A549 (cell line): ENCODE measurements at regions not wholly inside any gene's neighbourhood (a gene's known extent, or its start where the extent isn't known, plus 50 kb on each side); places are given as distances from the start of the nearest gene placed in this dataset.
A peak's percentile ranks its signal among the peaks of the same experiment; 100 is the strongest.
"Not testable (repeated sequence)": the region's sequence is repeated elsewhere in the genome, so short reads cannot be mapped to it uniquely, and the experiment has no call there.

Experiments
- ATAC-seq, 2 experiments: fragments of 200-7000 bp in 1 of 2; fragments of >200 bp in 1 of 2; cut with Nextera tagmentation in 1 of 2; cut with Tn5 transposase in 1 of 2; 3 replicates each; pipeline versions ENCODE4 v1.8.0 to v1.9.1; 2018 to 2020; ENCODE audit warnings: mild to moderate bottlenecking in 1 of 2, moderate library complexity in 1 of 2
- CTCF ChIA-PET: fragments of 300-600 bp; sonication (Branson Sonifier 250); formaldehyde crosslinking; extraction: SDS; loops from one replicate; lab custom pipeline; 2021; ENCODE audit warnings: antibody characterized with exemption, inconsistent platforms; lab: Yijun Ruan, JAX
- POLR2A ChIA-PET: fragments of 350-600 bp; formaldehyde crosslinking; extraction: SDS; loops from one replicate; lab custom pipeline; 2021; ENCODE audit warnings: antibody characterized with exemption, inconsistent platforms; lab: Yijun Ruan, JAX
- DNase-seq, 2 experiments: peaks; one replicate each; pipeline versions ENCODE4 v3.0.0 to v3.0.0-alpha.2; 2011 to 2016; ENCODE audit warnings: low read depth in 1 of 2, low spot score in 1 of 2
- FAIRE-seq: peaks from 2 replicates; lab custom pipeline; 2011; peaks lifted over from hg19 to GRCh38; lab: Jason Lieb, UNC
- H3K27ac ChIP-seq, 2 experiments: fragments of >200 bp; sonication (Bioruptor Twin); formaldehyde crosslinking; 3 replicates each; pipeline ENCODE4 v1.5.1; 2016 to 2017
- H3K4me1 ChIP-seq: fragments of >200 bp; sonication (Bioruptor Twin); formaldehyde crosslinking; 3 replicates; pipeline ENCODE4 v1.6.1; 2016
- H3K4me2 ChIP-seq: fragments of >200 bp; sonication (Bioruptor Twin); formaldehyde crosslinking; 3 replicates; pipeline ENCODE4 v1.6.1; 2016
- H3K4me3 ChIP-seq: fragments of >200 bp; sonication (Bioruptor Twin); formaldehyde crosslinking; 3 replicates; pipeline ENCODE4 v1.5.1; 2016
- H3K9me3 ChIP-seq: fragments of >200 bp; sonication (Bioruptor Twin); formaldehyde crosslinking; 3 replicates; pipeline ENCODE4 v1.6.1; 2016
- CEBPB ChIP-seq, 2 experiments: fragments of >200 bp in 1 of 2; sonication (Bioruptor Twin) in 1 of 2; formaldehyde crosslinking in 1 of 2; IDR thresholded peaks; 2 replicates each; pipeline ENCODE4 v1.6.1; 2012 to 2016
- CTCF ChIP-seq: fragments of >200 bp; sonication (Bioruptor Twin); formaldehyde crosslinking; IDR thresholded peaks from 3 replicates; pipeline ENCODE4 v1.5.1; 2016
- E2F6 ChIP-seq: IDR thresholded peaks from 2 replicates; pipeline ENCODE4 v1.6.1; 2012; ENCODE audit warnings: low read depth, borderline replicate concordance
- ESRRA ChIP-seq: fragments of 150-350 bp; IDR thresholded peaks from 2 replicates; pipeline ENCODE4 v1.6.1; 2014; ENCODE audit warnings: mild to moderate bottlenecking, low read length, borderline replicate concordance
- FOSB ChIP-seq: fragments of 250-450 bp; sonication (Bioruptor Pico); IDR thresholded peaks from 2 replicates; pipeline ENCODE4 v1.5.0; 2020; ENCODE audit warnings: mild to moderate bottlenecking, moderate library complexity
- HDAC2 ChIP-seq: fragments of 200-600 bp; sonication (generic); IDR thresholded peaks from 2 replicates; pipeline ENCODE4 v1.6.1; 2016
- HEYL ChIP-seq: fragments of 250-450 bp; sonication (Bioruptor Pico); IDR thresholded peaks from 2 replicates; pipeline ENCODE4 v1.8.0; 2021; ENCODE audit warnings: mild to moderate bottlenecking, moderate library complexity
- JUNB ChIP-seq: fragments of >200 bp; sonication (Bioruptor Twin); formaldehyde crosslinking; IDR thresholded peaks from 2 replicates; pipeline ENCODE4 v1.6.1; 2016
- MAFK ChIP-seq: fragments of 450-650 bp; IDR thresholded peaks from 2 replicates; pipeline ENCODE4 v1.6.1; 2014; ENCODE audit not compliant: partially characterized antibody
- MYC ChIP-seq: IDR thresholded peaks from 2 replicates; pipeline ENCODE4 v1.6.1; 2012; ENCODE audit warnings: mild to moderate bottlenecking, inconsistent platforms, low read length, improper control_type of control experiment, borderline replicate concordance
- RAD21 ChIP-seq, 2 experiments: fragments of >200 bp in 1 of 2; sonication (Bioruptor Twin) in 1 of 2; formaldehyde crosslinking in 1 of 2; IDR thresholded peaks in 1 of 2; conservative IDR thresholded peaks in 1 of 2; 2 replicates in 1 of 2; 3 replicates in 1 of 2; pipeline ENCODE4 v1.6.1; 2012 to 2018; ENCODE audit warnings: inconsistent platforms in 1 of 2
- RARB ChIP-seq: fragments of 250-450 bp; sonication (Bioruptor Pico); IDR thresholded peaks from 2 replicates; pipeline ENCODE4 v1.8.0; 2021; ENCODE audit warnings: mild to moderate bottlenecking, moderate library complexity
- ZC3H11A ChIP-seq: fragments of 450-650 bp; IDR thresholded peaks from 2 replicates; pipeline ENCODE4 v1.6.1; 2014; ENCODE audit warnings: antibody characterized with exemption, mild to moderate bottlenecking
- ZFP36 ChIP-seq: fragments of 450-650 bp; IDR thresholded peaks from 2 replicates; pipeline ENCODE4 v1.6.1; 2014; ENCODE audit warnings: borderline replicate concordance; ENCODE audit not compliant: partially characterized antibody
- WGBS: methylation state at CpG from one replicate; pipeline ENCODE4 v1.1.6; 2017; ENCODE audit errors: missing lambda C conversion rate; 5-methylcytosine and 5-hydroxymethylcytosine counted together
- TF ChIP-seq, protein P1 (sequence below): fragments of 250-450 bp; sonication (Bioruptor Pico); IDR thresholded peaks from 2 replicates; pipeline ENCODE4 v1.5.0; 2020; ENCODE audit warnings: low read depth, mild to moderate bottlenecking, moderate library complexity

DNA sequence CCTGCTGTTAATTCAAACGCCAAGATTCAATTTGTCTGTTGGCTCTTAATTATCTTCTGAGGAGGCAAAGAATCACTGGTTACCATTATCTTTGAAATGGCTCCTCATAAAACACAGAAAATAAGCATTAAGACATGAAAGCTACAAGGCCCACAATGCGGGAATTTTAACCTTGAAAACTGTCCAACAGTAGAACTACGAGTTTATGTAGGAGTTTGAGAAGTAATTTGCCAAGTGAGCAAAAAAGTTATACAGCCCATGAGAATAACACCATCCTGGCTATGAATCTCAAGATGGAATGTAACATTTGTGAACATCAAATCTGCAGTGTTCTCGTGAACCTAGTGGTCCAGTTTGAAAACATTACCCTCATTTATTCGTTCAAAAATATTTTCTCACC is 172.5 kb downstream of the ALDH1A2 start:
- no peak for FAIRE-seq
- Histone ChIP-seq H3K4me3 (no peak overlapping the region), H3K4me2 (no peak overlapping the region), H3K27ac (no peak overlapping the region)
- POLR2A ChIA-PET: no interaction called here
- WGBS: 9% methylated on average over 5 of the region's 5 CpGs
- TF ChIP-seq HEYL (CRISPR knock-in tag) (no peak), MAFK (peak; percentile 63)
- TF ChIP-seq, all 56 proteins: peak for 1
- Histone ChIP-seq H3K9me3 (no peaks in the 10 kb centered on the region; the same call in 2 of the 3 replicates), H3K4me1 (no peaks in the 10 kb centered on the region)
- CTCF ChIA-PET: no interaction called here
- DNase-seq: no peak
- no peak for ATAC-seq

DNA sequence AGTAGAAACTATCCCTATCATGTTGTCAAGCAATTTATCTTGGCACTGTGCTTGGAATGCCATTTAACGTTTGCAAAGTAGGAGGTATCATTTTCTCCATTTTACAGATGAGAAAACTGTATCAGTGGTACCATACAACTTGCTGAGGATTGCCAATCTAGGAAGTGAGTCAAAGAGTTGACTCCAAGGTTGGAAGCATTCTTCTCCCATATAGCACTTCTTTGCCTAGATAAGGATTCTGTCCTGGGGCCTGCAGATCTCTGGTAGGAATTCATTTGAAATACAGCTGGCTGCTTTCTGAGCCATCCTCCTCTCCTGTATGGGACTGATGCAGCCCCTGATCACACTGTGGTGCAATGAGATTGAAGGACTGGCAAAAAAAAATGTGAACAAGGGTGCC is 170.2 kb downstream of the ALDH1A2 start:
- CTCF ChIA-PET: no interaction called here
- no peak for FAIRE-seq
- WGBS: 3% methylated on average over 1 of the region's 1 CpG

GRCh38 chr15:57896114-57896513 is 169.4 kb downstream of the ALDH1A2 start:
- no peak overlapping the region for H3K27ac ChIP-seq
- no peaks in the 10 kb centered on the region for H3K9me3 ChIP-seq
- ChIA-PET CTCF (no interaction called here), POLR2A (no interaction called here)
- DNase-seq (no peak), FAIRE-seq (no peak), ATAC-seq (no peak)
- H3K4me3 ChIP-seq: no peak overlapping the region
- no peaks in the 10 kb centered on the region for H3K4me1 ChIP-seq
- 23% methylated on average over 5 of the region's 5 CpGs for WGBS
- TF ChIP-seq, protein P1, sequence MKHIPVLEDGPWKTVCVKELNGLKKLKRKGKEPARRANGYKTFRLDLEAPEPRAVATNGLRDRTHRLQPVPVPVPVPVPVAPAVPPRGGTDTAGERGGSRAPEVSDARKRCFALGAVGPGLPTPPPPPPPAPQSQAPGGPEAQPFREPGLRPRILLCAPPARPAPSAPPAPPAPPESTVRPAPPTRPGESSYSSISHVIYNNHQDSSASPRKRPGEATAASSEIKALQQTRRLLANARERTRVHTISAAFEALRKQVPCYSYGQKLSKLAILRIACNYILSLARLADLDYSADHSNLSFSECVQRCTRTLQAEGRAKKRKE (CRISPR knock-in tag): no peak
- TF ChIP-seq JUNB: no peak
- no peak for TF ChIP-seq ZC3H11A
- TF ChIP-seq MYC: no peak
- no peak for TF ChIP-seq E2F6
- TF ChIP-seq HEYL (CRISPR knock-in tag): no peak
- no peak for TF ChIP-seq CTCF
- TF ChIP-seq FOSB (CRISPR knock-in tag): no peak
- no peak for TF ChIP-seq CEBPB (IDR thresholded peaks at IDR 0.05)
- TF ChIP-seq RARB (CRISPR knock-in tag): no peak
- H3K4me2 ChIP-seq: no peak overlapping the region

More for the DNA sequence above, 170.2 kb downstream of the ALDH1A2 start:
- DNase-seq: no peak
- POLR2A ChIA-PET: no interaction called here
- no peak overlapping the region for H3K4me3 ChIP-seq
- no peak overlapping the region for H3K4me2 ChIP-seq
- no peak for TF ChIP-seq HEYL (CRISPR knock-in tag)
- no peak for TF ChIP-seq RAD21 (conservative IDR thresholded peaks at IDR 0.05 in 1 of 2, IDR thresholded peaks at IDR 0.05 in 1 of 2)
- TF ChIP-seq HDAC2: no peak
- TF ChIP-seq ESRRA: no peak
- TF ChIP-seq ZFP36: no peak
- H3K9me3 ChIP-seq: no peaks in the 10 kb centered on the region
- no peaks in the 10 kb centered on the region for H3K4me1 ChIP-seq
- H3K27ac ChIP-seq: no peak overlapping the region
- no peak for ATAC-seq

DNA sequence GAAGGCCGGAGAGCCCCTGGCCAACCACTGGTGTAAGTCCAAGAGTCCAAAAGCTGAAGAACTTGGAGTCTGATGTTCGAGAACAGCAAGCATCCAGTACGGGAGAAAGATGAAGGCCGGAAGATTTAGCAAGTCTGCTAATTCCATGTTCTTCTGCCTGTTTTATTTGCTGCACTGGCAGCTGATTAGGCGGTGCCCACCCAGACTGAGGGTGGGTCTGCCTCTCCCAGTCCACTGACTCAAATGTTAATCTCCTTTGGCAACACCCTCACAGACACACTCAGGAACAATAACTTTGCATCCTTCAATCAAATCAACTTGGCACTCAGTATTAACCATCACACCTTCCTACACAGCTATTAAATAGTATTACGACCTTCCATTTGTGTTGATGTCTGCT is 168.6 kb downstream of the ALDH1A2 start:
- H3K27ac ChIP-seq, ATAC-seq, H3K4me1 ChIP-seq, H3K4me2 ChIP-seq, H3K9me3 ChIP-seq, FAIRE-seq, H3K4me3 ChIP-seq, POLR2A ChIA-PET, DNase-seq: not testable (repeated sequence)
- CTCF ChIA-PET: interaction anchor here (0.6 kb wide), 1 partner anchor 36 kb away, joined by 3 read pairs; no protein-coding TSS in a partner anchor
- WGBS: 39% methylated on average over 6 of the region's 6 CpGs
